ENCODE measurements at regions not wholly inside any gene's neighbourhood (a gene's known extent, or its start where the extent isn't known, plus 50 kb on each side); places are given as distances from the start of the nearest gene placed in this dataset.
"Not testable (repeated sequence)": the region's sequence is repeated elsewhere in the genome, so short reads cannot be mapped to it uniquely, and the experiment has no call there.

- no peak for DNase-seq
Observed at GRCh38 chr3:164365242-164365641, 713.1 kb downstream of the SI start.

- no peak for DNase-seq
Observed at GRCh38 chr3:164364111-164364510, 714.2 kb downstream of the SI start.

- DNase-seq = no peak
Observed at GRCh38 chr3:164360738-164361406, 717.4 kb downstream of the SI start.

- no peak for DNase-seq
Observed at GRCh38 chr3:164360078-164360578, 718.2 kb downstream of the SI start.

GRCh38 chr3:164352991-164353390 lies 725.3 kb downstream of the SI start:
- DNase-seq = no peak

GRCh38 chr3:164351131-164351530 lies 727.2 kb downstream of the SI start:
- DNase-seq = no peak

- DNase-seq = not testable (repeated sequence)
Observed at GRCh38 chr3:164342206-164342605, 736.1 kb downstream of the SI start.

GRCh38 chr3:164341086-164341485 lies 737.2 kb downstream of the SI start:
- DNase-seq = no peak

- no peak for DNase-seq
Observed at GRCh38 chr3:164340273-164340672, 738.0 kb downstream of the SI start.

- no peak for DNase-seq
Observed at GRCh38 chr3:164332831-164333802, 745.2 kb downstream of the SI start.

GRCh38 chr3:164326714-164327113 lies 751.6 kb downstream of the SI start:
- DNase-seq = no peak

GRCh38 chr3:164320962-164321361 lies 757.3 kb downstream of the SI start:
- DNase-seq = no peak

GRCh38 chr3:164306042-164306441 lies 772.3 kb downstream of the SI start:
- no peak for DNase-seq

GRCh38 chr3:164303894-164304293 lies 774.4 kb downstream of the SI start:
- DNase-seq = no peak

GRCh38 chr3:164302622-164303021 lies 775.7 kb downstream of the SI start:
- DNase-seq = no peak

- DNase-seq = not testable (repeated sequence)
Observed at GRCh38 chr3:164291486-164291885, 786.8 kb downstream of the SI start.

GRCh38 chr3:164278550-164278949 lies 799.7 kb downstream of the SI start:
- DNase-seq = no peak

- DNase-seq = no peak
Observed at GRCh38 chr3:164267053-164267452, 811.2 kb downstream of the SI start.

- DNase-seq = no peak
Observed at GRCh38 chr3:164250923-164251322, 827.4 kb downstream of the SI start.

GRCh38 chr3:164236851-164237250 lies 841.4 kb downstream of the SI start:
- DNase-seq = no peak

GRCh38 chr3:164235289-164236028 lies 842.8 kb downstream of the SI start:
- no peak for DNase-seq

GRCh38 chr3:164233951-164234350 lies 844.3 kb downstream of the SI start:
- DNase-seq = no peak

- DNase-seq = no peak
Observed at GRCh38 chr3:164231718-164232117, 846.6 kb downstream of the SI start.
